ENCODE measurements at regions not wholly inside any gene's neighbourhood (a gene's known extent, or its start where the extent isn't known, plus 50 kb on each side); places are given as distances from the start of the nearest gene placed in this dataset.
"Not testable (repeated sequence)": the region's sequence is repeated elsewhere in the genome, so short reads cannot be mapped to it uniquely, and the experiment has no call there.

DNA sequence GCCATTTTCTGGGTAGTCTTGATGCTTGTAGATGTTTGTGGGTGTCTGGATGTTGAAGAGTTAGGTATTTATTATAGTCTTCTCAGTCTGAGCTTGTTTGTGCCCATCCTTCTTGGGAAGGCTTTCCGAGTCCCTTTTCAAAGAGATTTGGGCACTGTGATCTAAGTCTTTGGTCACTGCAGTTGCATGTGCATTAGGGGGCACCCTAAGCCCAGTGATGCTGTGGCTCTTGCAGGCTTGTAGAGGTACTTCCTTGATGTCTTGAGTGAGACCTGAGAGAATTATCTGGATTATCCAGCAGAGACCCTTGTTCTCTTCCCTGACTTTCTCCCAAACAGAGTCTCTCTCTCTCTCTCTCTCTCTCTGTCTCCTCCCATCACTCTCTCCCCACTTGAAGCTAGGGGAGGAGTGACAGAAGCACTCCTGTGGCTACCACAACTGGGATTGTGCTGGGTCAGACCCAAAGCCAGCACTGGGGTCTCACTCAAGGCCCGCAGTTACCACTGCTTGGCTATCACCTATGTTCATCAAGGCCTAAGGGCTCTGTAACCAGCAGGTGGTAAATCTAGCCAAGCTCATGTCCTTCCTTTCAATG lies 68.5 kb downstream of the TMCO5A start:
- DNase-seq: peak; percentile 64

DNA sequence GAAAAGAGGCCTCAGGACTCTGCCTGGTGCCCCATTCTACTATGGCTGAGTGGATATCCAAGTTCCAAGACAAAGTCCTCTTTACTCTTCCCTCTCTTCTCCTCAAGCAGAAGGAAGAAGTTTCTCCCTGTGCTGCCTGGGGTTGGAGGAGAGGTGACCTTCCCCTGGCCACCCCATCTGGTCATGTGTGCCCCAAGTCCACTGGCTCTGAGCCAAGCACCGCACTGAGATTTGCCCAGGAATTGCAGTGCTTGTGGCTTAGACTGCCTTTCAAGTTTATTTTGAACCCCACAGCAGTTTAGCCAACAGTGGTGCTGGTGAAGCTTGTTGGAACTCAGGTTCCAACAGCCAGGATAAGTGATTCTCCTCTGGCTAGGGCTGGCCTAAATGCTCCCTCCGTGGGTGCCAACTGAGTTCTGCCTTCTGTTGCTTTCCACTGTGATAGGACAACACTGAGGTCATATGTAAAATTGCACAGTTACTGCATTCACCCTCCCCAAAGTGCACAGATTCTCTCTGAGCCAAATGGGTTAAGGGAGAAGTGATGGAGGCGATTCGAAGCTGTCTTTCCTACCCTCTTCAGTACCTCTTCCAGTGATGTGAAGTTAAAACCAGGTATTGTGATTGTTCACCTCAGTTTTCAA lies 69.9 kb downstream of the TMCO5A start:
- DNase-seq: no peak

DNA sequence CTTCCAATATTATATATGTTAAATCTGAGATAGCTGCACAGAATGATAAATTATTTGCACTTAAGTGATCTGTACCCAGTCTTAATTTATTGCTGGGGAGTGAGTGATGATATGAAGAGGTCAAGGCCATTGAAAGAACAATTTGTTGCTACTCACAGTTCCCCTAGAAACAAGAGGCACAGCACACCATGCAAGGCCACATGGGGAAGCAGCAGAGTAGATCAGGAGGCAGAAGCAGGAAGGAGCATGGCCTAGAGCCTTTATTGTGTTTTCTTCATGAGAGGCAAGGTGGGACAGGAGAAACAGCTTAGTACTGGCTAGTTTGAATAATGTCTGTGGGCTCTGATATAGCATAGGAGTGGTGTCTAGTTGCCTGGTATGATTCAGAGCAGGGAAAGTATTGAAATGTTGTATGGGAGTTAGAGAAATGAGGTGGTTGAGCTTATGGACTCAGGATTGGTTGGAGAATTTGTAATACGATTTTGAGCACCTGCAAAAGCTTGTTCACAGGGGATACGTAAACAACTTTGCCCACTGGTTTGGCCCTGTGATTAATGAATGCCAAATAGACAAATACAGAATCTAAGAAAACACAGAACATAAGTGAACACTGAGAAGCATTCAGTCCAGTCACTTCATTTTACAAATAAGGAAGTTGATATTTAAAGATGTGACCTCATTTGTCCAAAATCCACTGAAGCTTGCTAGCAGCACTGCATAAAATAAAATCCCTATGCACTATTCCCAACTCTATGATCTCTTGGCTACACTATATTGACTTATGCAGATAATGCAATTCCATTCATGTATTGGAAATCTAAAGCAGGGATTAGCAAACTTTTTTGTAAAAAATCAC lies 71.7 kb downstream of the TMCO5A start:
- DNase-seq: no peak

- DNase-seq: no peak
These were observed 76.0 kb downstream of the TMCO5A start for GRCh38 chr15:38010395-38010794.

DNA sequence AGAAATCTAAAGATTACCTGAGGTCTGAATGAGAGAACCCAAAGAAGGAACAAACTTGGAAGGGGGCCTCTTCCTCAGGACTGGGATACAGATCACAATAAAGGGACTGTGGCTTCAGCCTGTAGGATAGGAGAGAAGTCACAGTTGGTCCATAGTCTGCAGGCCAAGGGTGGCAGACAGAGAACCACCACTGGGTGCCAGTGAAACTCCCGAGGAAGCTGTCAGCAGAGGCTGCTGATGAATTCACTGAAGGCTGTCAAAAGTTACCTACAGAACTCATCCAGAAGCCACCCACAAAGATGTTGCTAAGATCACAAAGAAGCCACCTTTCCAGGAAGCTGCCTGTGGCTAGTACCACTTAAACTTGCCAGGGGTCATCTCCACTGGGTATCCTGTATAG lies 78.5 kb downstream of the TMCO5A start:
- no peak for DNase-seq

GRCh38 chr15:38017721-38018120 lies 83.3 kb downstream of the TMCO5A start:
- DNase-seq: peak; percentile 17

DNA sequence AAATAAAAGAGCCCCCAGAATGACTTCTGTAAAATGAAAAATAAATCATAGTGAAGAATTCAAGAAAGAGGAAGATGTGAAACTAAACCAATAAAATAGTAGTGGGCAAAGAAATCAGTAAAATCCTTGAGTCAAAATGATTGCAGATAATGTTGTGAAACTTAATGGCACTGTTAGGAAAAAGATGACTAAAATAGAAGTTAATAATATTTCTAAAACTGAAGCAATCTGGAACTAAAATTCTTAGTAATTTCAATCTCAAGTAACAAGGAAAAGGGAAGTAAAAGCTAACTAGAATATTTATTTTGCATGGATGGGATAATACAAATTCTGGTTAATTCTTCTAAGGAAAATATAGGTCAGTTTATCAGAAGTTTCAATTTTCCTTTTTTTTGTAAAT lies 84.6 kb downstream of the TMCO5A start:
- no peak for DNase-seq

DNA sequence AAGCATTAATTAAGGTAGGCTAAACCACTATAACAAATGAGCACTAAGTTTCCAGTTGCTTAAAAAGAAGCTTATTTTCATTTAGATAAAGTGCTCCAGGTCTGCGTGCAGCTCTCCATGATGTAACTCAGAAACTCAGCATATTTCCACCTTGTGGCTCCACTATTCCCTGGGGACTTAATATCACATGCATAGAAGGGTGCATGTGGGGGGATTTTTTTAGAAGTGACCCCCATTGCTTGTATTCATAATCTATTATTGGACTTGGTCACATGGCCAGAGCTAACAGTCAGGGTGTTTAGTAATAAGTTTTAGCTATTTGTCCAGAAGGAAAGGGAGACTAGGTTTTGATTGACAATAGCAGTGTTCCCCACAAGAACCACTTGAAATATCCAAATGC lies 86.8 kb downstream of the TMCO5A start:
- DNase-seq: no peak

DNA sequence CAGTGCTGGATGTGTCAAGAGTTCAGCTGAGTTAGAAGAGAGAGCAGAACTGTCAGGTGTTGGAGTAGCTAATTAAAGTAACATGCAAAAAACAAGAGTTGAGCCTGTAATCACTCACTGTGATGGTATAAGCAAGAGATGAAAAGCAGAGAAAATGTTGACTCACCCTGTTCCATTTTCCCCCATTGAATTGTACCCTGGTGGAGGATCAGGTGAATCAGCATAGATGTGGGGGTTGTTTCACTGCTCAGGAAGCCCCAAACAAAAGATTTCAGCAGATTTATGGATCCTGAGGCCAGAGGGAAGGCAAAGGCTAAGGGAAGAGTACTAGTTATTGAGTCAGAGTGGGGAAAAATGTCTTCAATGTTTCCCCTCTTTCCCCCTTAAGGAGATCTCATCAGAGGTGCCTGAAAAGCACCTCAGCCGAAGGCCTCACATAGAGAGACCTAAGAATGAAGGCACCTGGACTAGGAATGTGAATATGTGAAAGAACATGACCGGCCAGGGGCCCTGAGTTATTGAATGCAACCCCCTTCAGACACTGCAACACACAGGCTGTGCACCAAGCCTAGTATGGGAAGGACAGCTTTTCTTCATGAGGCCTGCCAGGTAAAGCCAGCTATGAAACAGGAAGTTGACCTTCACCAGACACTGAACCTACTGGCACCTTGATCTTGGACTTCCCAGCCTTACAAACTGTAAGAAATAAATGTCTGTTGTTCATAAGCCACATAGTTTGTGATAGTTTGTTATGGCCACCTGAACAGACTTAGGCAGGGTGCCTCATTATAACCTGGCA lies 90.1 kb downstream of the TMCO5A start:
- DNase-seq: no peak

DNA sequence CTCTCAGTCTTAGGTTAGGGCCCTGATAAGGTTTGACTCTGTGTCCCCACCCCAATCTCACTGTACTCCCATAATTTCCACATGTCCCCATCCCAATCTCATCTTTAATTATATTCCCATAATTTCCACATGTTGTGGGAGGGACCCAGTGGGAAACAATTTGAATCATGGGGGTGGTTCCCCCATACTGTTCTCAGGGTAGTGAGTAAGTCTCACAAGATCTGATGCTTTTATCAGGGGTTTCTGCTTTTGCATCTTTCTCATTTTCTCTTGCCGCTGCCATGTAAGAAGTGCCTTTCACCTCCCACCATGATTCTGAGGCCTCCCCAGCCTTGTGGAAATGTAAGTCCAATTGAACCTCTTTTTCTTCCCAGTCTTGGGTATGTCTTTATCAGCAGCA lies 91.2 kb downstream of the TMCO5A start:
- not testable (repeated sequence) for DNase-seq

- no peak for DNase-seq
These were observed 94.4 kb downstream of the TMCO5A start for GRCh38 chr15:38028869-38029268.

DNA sequence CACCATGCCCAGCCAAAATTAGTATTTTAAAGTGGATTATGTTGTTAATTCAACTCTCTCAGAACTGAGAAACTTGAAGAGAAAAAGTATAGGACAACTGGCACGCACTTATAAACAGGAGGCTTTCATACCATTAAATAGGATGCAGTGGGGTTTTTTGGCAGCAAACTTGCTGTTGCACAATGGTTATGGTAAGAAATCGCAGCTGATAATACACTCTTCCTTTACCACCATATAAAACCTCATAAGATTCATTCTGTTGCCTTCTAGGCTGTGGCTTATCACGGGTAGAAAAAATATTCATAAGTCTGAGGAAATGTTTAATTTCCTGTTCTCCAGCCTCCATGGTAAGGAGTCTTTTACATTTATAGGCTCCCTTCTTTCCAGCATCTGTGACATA lies 95.3 kb downstream of the TMCO5A start:
- no peak for DNase-seq

DNA sequence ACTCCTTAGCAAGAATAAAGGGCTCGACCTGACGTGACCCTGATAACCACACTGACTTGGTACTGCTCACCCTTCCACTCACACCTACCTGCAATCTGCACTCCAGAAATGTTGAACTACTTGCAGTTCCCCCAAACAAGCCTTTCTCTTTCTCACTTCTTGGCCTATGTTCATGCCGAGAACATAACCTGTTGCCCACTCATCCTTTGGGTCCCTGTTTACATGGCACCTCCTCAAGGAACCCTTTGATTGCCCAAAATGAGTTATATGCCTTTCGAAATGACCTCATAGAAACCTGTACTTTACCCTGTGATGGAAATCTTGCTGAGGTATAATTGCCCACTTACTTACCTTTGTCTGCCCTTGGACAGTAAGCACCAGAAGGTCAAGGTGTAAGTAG lies 96.2 kb downstream of the TMCO5A start:
- DNase-seq: no peak

GRCh38 chr15:38035701-38036100 lies 101.3 kb downstream of the TMCO5A start:
- DNase-seq: no peak

DNA sequence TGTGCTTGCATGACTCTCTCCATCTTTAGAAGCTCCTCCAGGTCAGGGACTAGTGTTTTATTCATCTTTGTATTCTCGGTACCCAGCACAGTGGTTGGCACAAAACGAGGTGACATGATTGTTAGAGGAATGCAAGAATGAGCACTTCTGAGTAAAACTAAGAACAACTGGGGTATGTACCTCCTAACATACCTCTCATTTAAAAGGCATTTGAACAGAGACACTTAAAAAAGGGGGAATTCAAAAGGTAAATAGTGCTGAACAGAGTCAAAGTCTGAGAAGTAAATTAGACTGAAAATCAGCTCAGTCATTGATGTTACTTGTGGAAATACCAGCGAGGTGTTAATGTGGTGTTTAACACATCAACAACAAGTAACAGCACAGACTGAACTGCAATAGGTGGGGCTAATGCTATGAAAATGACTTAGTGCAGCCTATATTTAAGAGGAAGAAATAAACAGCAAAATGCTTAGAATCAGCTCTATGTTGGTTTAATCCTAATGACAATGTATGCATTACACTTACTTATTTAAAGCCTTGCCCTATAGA lies 102.4 kb downstream of the TMCO5A start:
- DNase-seq: no peak

DNA sequence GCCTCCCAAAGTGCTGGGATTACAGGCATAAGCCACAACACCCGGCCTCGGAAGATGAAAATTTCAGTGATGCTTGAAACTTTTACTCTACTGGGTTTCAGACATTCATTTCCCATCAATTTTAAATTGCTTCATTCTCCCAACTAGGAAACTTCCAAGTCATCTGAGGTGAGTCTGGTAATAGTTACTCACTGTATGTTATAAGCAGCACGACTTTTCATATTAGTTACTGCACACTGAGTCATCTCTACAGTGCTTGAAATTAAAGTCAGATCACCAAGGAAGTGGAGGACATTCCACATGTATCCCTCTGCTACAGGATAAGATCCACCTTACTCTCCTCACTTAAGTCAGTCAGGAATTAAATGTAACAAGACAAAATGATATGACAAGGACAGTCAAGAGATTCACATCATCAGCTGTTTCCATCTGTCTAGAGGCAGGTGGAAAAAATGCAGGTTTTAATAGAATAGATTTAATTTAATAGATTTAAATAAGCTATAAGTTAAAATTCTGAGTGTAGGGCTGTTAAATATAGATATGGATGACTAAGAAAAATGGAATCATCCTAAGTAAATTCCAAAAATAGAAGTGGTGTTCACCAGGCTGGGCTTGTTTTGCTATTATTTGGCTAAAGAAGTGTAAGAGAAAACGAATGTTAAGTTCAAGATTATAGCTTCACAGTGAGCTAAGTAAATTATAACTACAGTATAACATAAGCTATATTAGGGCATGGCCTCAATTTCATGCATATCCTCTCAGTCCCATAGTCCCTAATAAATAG lies 104.4 kb downstream of the TMCO5A start:
- DNase-seq: no peak

DNA sequence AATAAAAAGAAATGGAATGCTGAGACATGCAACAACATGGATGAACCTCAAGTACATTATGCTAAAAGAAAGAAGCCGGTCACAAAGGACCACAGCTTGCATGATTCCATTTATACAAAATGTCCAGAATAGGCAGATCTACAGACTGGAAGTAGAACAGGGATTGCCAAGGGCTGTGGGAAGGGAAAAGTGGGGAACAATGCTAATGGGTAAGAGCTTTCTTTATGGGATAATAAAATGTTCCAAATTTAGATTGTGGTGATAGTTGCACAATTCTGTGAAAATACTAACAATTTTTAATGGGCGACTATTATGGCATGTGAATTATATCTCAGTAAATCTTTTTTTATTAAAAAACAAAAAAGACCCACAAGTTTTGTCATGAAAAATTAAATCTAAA lies 106.2 kb downstream of the TMCO5A start:
- no peak for DNase-seq

DNA sequence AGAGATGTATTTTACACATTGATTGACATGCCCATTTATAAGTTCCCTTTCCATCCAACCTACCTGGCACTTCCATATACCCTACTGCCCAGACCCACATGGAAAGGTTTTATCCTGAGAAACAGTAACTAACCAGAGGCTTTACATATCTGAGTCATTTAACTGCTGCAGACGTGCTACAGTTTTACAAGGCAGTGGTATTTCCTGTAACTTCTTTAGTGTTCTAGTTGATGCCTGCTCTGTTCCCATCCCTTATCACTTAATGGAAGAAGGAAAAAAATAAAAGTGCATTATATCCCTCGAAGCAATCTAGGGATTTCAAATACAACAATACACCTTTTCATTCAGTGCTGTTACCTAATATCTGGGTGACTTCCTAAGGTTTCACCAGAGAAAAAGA lies 107.1 kb downstream of the TMCO5A start:
- DNase-seq: no peak

DNA sequence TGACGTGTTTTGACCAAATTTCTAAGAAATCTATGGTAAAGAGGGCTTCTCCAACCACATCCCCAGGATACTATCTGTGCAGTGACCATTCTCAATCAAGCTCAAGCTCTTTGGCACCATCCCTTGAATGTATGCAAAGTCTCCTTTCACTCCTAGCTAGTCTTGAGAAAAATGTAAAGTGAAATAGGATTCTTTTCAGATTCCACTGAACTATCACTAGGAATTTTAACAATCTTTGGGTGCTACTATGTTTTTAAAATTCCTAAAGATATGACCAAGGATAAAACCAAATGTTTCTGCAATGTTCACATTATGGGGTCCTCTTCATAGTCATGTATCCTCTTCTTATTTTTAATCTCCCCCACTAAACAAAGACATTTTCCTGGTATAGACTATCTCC lies 107.8 kb downstream of the TMCO5A start:
- DNase-seq: no peak

GRCh38 chr15:38042707-38043445 lies 108.4 kb downstream of the TMCO5A start:
- DNase-seq: no peak

DNA sequence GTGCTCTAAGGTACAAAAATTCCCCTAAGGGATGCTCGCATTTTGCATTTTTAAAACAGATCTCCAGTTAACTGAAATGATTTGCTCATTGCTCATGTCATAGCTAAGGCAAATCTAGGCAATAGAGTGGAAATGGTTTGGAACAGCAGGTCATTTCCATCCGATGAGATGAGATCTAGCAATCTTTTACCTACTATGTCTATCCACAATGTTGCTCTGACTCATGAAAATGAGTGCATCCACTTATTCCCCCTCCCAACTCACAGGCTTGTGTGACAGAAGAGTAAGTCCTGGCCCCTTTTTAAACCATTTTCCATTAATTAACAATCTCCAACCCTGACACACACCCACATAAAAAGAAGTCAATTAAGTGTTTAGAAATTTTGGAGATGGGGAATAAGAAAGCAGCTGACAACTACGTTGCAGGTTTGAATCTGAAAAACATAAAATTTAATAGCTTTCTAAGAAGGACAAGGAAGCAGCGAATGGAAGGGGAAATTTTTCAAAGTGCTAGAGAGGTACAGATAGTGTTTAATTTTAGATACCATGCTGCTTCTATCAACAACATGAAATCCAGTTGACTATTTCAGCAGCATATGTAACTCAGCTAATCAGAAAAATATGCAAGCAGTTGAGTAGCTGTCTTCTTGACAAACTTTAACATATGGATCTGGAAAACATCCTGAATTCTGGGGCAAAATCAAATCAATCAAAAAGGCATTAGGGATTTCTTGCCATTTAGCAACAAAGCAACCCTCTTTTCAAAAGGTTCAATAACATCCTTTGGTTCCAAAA lies 112.0 kb downstream of the TMCO5A start:
- no peak for DNase-seq

Data from hematopoietic multipotent progenitor cell treated with erythropoietin and hydrocortisone succinate and interleukin-3 and kit ligand, for 8 days (in vitro differentiated cells).